ENCODE measurements at regions not wholly inside any gene's neighbourhood (a gene's known extent, or its start where the extent isn't known, plus 50 kb on each side); places are given as distances from the start of the nearest gene placed in this dataset.
"Not testable (repeated sequence)": the region's sequence is repeated elsewhere in the genome, so short reads cannot be mapped to it uniquely, and the experiment has no call there.

DNA sequence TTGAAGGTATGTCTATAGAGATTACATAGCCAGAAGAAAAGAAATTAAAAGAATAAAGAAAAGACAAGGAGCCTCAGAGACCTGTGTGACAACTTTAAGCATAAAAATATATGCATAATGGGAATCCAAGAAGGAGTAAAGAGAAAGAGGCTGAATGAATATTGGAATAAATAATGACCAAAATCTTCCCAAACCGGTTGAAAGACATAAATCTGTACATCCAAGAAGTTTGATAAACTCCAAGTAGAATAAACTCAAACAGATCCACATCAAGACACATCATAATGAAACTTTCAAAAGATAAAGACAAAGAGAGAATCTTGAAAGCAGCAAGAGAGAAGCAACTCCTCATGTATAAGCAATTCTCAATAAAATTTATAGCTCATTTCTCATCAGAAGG, 132.4 kb upstream of the ZNF516 start:
- DNase-seq, result no peak

- no peak for DNase-seq
Measured at GRCh38 chr18:76626991-76627390, 131.9 kb upstream of the ZNF516 start.

- DNase-seq, result no peak
Measured at GRCh38 chr18:76622651-76623050, 127.6 kb upstream of the ZNF516 start.

- DNase-seq, result no peak
Measured at GRCh38 chr18:76621782-76622495, 126.9 kb upstream of the ZNF516 start.

GRCh38 chr18:76621226-76621625, 126.2 kb upstream of the ZNF516 start:
- no peak for DNase-seq

DNA sequence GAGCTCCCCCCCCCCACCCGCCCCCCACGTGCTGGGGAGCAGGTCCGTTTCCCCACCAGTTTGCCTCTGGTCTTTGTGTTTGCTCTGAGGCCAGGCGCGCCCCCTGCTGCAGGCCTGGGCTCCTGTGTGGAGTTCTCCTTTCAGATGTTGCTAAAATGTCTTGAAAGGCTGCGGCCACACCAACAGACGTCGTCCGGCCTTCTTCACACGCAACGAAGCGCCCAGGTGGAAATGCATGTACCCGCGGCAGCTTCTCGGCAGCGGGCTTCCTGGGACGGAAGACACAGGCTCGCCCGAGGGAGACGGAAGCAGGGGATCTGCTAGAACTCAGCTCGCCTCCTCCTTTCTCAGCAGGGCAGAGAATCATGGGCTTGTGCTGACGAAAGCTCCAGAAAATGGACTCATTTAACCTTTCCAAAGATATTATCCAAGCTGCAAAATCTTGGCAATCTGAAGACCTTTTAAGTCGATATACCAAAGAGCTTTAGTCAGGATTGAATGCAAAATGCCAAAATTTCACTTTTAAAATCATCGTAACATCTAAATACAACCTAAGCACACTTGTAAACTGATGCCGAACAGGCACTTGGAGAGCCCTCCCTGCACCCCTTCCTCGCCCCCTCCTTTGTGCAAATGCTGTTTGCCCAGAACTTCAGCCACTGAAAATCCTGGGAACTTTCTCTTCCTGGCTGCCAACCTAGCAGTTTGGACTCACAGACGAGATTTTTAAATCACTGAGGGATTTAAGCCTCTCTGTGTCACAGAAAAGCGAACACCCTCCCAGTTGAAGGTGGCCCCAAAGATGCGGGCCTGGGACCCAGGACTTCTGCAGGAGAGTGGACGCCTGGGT, 125.5 kb upstream of the ZNF516 start:
- DNase-seq, result peak; percentile 8 to 16

- no peak for DNase-seq
Measured at GRCh38 chr18:76619621-76620315, 124.7 kb upstream of the ZNF516 start.

GRCh38 chr18:76619261-76619620, 124.2 kb upstream of the ZNF516 start:
- no peak for DNase-seq

DNA sequence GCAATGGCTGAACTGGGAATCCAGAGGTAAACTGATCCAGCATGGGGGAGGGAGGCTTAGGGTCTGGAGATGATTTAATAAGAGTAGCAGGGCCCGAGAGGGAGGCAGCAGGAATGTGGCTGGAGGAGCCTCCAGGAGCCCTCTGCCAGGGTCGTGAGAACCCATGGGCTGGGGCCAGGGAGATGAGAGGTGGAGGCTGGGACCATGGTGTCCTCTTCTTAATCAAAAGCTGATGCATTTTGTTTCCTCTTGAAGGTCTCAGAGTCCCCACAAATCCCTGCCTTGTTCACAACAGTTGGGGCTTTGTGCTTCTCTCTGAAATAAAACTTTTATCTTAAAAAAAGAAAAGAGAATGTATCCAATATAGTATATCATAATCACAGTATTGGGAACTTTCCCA, 123.7 kb upstream of the ZNF516 start:
- DNase-seq, result no peak

DNA sequence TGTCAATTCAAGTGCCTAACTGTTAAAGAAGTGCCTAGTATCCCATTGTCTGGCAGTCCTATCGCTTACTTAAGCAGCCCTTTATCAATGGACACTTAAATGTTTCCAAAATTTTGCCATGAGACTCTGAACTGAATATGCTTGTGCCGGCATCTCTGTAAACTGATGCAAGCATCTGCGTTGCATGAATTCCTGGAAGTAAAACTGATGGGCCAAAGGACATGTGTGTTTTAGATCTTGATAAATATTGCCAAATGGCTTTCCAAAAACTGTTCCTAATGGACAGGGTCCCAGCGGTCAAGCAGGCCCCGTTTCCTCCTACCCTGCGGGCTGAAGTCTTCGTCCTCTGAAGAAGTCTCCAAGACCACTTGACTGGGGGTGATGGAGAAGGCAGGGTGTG, 121.3 kb upstream of the ZNF516 start:
- DNase-seq, result no peak

DNA sequence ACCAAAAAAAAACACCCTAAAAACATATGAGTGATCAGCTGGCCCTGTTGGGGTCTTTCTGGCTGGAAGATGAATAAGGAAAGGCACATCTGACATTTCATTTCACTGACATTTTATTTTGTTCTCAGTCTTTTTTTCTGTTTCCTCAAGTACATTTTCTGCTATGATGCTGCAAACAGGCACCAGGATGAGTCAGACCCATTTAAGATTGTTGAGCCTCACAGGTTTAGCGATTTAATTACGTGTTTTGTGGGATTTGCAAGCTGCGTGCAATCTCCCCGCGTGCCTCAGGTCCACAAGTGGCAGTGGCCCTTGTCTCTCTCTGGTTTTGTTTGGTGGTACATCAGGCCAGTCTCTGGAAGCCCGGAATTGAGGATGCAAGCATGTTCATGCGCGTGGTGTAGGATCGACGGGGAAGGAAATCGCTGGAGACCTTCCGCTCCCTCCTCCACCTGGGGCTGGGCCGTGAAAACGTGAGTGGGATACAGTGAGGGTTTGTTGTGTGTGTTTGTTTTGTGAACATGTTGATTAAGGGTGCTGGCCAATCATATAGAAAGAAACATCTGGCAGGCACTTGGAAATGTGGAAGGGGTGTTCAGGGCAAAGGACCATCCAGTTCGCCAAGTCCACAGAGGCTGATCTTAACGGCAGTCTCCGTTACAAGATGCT, 120.2 kb upstream of the ZNF516 start:
- no peak for DNase-seq

- DNase-seq, result no peak
Measured at GRCh38 chr18:76613755-76614120, 118.7 kb upstream of the ZNF516 start.

DNA sequence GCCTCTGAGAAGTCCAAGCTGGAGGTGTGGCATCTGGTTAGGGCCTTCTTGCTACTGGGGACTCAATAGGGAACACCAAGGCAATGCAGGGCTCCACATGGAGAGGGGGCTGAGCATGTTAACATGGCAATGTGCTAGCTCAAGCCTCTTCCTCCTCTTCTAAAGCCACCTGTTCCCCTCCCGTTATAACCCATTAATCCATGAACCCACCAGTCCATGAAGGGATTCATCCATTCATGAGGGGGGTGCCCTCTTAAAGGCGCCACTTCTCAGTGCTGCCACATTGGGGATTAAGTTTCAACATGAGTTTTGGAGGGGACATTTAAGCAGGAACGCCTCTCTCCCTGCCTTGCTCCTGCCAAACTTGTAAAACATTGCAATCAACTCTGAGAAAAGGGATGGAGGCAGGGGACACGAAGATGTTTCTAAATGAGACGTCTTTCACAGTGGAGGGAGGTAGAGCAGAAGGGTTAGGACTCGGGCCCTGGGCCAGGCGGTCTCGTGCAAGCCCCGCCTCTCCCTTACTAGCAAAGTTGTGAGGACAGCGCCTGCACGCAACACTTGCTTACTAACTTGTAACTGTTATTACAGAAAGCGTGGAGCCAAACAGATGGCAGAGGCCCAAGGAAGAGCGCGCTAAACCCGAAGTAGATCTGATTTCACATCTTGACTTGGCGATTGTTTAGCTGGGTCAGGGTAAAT, 118.2 kb upstream of the ZNF516 start:
- DNase-seq, result no peak

- DNase-seq, result not testable (repeated sequence)
Measured at GRCh38 chr18:76611750-76612045, 116.7 kb upstream of the ZNF516 start.

DNA sequence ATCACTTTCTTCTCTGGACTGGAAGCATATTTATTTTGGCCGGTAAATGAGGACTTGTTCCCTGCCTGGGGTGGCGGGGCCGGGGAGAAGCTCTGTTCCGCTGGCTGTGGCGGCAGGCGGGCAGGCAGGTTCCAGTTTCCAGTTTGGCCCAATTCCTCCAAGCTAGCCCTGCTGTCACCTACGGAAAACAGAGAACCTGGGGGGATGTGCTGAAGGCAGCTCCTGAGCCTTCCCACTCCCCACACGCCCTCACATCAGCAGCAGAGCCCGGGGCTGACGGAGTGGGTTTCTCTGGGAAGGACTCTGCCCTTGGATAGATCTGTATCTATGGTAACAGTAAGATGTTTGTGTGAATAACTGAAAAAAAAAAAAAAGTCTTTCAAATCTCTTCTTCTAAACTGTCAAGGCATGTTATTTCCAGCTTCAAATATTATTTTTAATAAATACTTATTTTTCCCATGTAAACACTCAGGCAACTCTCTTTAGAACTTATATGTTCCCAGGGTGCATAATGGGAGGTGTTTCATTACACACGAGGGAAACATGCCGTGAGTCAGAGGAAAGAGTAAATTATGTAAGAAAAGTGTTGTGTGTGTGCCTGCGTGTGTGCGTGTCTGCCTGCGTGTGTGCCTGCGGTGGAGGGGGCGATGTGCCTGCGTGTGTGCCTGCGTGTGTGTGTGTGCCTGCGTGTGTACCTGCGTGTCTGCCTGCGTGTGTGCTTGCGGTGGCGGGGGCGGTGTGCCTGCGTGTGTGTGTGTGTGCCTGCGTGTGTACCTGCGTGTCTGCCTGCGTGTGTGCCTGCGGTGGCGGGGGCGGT, 116.1 kb upstream of the ZNF516 start:
- no peak for DNase-seq

DNA sequence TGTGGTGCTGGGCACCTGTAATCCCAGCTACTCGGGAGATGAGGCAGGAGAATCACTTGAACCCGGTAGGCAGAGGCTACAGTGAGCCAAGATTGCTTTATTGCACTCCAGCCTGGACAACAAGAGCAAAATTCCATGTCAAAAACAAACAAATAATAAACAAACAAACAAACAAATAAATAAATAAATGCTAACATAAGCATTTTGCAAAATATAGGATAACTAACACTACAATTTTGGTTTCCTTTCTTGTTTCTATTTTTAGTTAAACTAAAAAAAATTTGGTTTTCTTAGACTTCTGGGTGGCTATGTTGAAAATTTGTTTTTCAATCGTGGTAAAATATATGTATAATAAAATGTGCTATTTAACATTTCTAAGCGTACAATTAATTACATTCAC, 115.0 kb upstream of the ZNF516 start:
- no peak for DNase-seq

- no peak for DNase-seq
Measured at GRCh38 chr18:76605341-76605929, 110.4 kb upstream of the ZNF516 start.

GRCh38 chr18:76604935-76605240, 109.8 kb upstream of the ZNF516 start:
- DNase-seq, result no peak

DNA sequence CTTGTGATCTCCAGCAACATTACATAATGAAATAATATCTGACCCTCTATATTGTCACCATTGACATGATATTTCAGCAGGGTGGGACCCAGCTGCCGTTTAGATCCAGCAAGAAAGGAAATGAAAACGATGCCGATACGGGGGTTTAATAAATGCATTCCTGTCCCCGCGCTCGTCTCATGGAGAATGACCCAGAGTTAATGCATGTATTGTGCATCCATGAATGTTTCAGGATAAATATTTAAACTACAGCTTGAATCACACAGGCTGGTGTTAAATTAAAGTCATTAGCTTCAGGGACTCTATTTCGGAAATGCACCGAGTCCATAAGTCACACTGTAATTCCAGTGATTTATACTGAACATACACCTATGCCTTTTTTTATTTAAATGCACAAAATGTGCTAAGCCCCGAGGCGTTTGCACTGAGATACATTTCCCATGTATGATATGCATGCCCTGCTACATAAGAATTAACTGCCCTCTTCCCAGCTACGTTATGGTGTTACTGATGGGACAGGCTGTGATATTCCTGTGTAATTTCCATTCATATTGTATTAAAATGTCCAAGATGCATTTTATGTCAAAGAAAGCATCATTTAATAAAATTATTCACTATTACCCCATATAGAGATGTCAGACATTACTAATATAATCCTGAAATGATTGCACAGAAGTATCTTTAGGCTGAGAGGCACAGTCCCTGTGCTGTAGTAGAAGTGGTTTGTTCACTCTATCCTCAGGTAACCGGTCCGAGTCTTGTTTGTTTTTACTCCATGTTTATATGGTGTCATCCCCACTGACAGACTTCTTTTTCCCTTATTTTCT, 109.3 kb upstream of the ZNF516 start:
- no peak for DNase-seq

DNA sequence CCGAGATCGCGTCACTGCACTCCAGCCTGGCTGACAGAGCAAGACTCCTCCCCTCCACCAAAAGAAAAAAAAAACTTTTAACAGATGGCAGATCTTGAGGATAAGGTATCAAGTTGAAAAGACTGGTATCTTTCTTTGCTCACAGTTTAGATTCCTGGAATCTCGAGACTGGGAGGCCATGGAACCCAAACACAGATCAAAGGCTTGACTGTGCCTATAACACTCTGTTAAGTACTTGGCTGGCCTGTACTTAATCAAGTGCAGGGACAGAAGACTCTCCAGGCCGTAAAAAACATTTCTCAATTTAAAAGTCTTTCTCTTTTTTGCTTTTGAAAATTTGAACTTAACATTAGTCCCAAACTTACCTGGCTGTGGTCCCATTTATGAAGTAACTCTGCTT, 107.1 kb upstream of the ZNF516 start:
- DNase-seq, result no peak

DNA sequence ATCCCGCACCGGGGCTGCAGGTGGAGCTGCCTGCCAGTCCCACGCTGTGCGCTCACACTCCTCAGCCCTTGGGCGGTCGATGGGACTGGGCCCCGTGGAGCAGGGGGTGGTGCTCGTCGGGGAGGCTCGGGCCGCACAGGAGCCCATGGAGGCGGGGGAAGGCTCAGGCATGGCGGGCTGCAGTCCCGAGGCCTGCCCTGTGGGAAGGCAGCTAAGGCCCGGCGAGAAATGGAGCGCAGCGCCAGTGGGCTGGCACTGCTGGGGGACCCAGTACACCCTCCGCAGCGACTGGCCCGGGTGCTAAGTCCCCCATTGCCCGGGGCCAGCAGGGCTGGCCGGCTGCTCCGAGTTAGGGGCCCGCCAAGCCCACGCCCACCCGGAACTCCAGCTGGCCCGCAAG, 105.0 kb upstream of the ZNF516 start:
- not testable (repeated sequence) for DNase-seq
